HL-60 (cell line): ENCODE measurements at regions not wholly inside any gene's neighbourhood (a gene's known extent, or its start where the extent isn't known, plus 50 kb on each side); places are given as distances from the start of the nearest gene placed in this dataset.

Source experiments
- DNase-seq, 2 experiments: peaks; one replicate each; pipeline ENCODE4 v3.0.0-alpha.2; 2010 to 2020; ENCODE audit warnings: low read depth in 1 of 2, low spot score in 1 of 2
- H3K27ac ChIP-seq: fragments of 250-450 bp; sonication (Bioruptor Pico); replicated peaks from 2 replicates; pipeline ENCODE4 v1.5.1; 2020; ENCODE audit warnings: mild to moderate bottlenecking, moderate library complexity
- H3K27me3 ChIP-seq: fragments of 250-450 bp; sonication (Bioruptor Pico); 2 replicates; pipeline ENCODE4 v1.5.1; 2021; ENCODE audit warnings: mild to moderate bottlenecking, moderate library complexity; ENCODE audit not compliant: insufficient read depth, poor library complexity, severe bottlenecking
- H3K4me3 ChIP-seq: replicated peaks from 2 replicates; pipeline ENCODE4 v1.5.1; 2011; ENCODE audit warnings: mild to moderate bottlenecking, control low read depth, low read length; ENCODE audit not compliant: insufficient read depth
- CTCF ChIP-seq: IDR thresholded peaks from one replicate; pipeline ENCODE4 v1.5.1; 2011; ENCODE audit warnings: low read length, control low read depth, inconsistent platforms; ENCODE audit not compliant: insufficient read depth
- GABPA ChIP-seq: IDR thresholded peaks from 2 replicates; pipeline ENCODE4 v1.6.1; 2012; ENCODE audit warnings: low read depth
- POLR2AphosphoS5 ChIP-seq: IDR thresholded peaks from 2 replicates; pipeline ENCODE4 v1.6.1; 2012; ENCODE audit warnings: low read depth
- REST ChIP-seq: IDR thresholded peaks from 2 replicates; pipeline ENCODE4 v1.6.1; 2012; ENCODE audit warnings: low read depth; ENCODE audit not compliant: insufficient replicate concordance
- SPI1 ChIP-seq: IDR thresholded peaks from 2 replicates; pipeline ENCODE4 v1.6.1; 2012; ENCODE audit warnings: low read depth, mild to moderate bottlenecking, borderline replicate concordance

DNA sequence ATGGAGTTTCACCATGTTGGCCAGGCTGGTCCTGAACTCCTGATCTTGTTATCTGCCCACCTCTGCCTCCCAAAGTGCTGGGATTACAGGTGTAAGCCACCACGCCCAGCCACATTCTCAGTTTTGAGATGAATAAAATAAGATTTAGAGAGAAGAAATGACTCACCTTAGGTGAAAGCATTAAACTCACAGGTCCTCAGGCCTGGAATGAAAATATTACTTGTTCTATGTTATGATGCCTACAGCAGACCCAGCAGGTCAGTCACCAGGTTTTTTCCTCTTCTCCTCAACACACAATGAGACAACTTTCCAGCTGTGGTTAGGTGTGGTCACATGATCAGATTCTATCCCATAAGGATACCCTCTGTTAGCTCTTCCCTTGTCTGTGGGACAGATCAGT is 150.3 kb downstream of the C16orf95 start:
- Histone ChIP-seq H3K27ac (no peak overlapping the region), H3K27me3 (no peaks in the 10 kb centered on the region), H3K4me3 (no peak overlapping the region)
- no peak for TF ChIP-seq SPI1
- no peak for TF ChIP-seq CTCF
- no peak for TF ChIP-seq POLR2AphosphoS5
- no peak for TF ChIP-seq GABPA
- TF ChIP-seq REST, result no peak
- DNase-seq, result no peak

GRCh38 chr16:87169509-87169995 is 147.6 kb downstream of the C16orf95 start:
- H3K4me3 ChIP-seq, result no peak overlapping the region
- no peaks in the 10 kb centered on the region for H3K27me3 ChIP-seq
- TF ChIP-seq SPI1, result no peak
- TF ChIP-seq GABPA, result no peak
- no peak for TF ChIP-seq CTCF
- TF ChIP-seq POLR2AphosphoS5, result no peak
- no peak for TF ChIP-seq REST
- no peak overlapping the region for H3K27ac ChIP-seq
- DNase-seq, result no peak

GRCh38 chr16:87170310-87170709 is 146.9 kb downstream of the C16orf95 start:
- no peak for DNase-seq
- Histone ChIP-seq H3K27ac (no peak overlapping the region), H3K27me3 (no peaks in the 10 kb centered on the region), H3K4me3 (no peak overlapping the region)
- TF ChIP-seq REST (no peak), CTCF (no peak), POLR2AphosphoS5 (no peak), GABPA (no peak), SPI1 (no peak)
